Fibroblast of villous mesenchyme (primary cell): ENCODE measurements at regions not wholly inside any gene's neighbourhood (a gene's known extent, or its start where the extent isn't known, plus 50 kb on each side); places are given as distances from the start of the nearest gene placed in this dataset.
A peak's percentile ranks its signal among the peaks of the same experiment; 100 is the strongest.
"Not testable (repeated sequence)": the region's sequence is repeated elsewhere in the genome, so short reads cannot be mapped to it uniquely, and the experiment has no call there.

Experiments used
- DNase-seq: peaks from one replicate; pipeline ENCODE4 v3.0.0-alpha.2; 2010; ENCODE audit warnings: low read depth
- H3K4me3 ChIP-seq: 2 replicates; pipeline ENCODE4 v1.5.1; 2011; ENCODE audit warnings: low read depth, mild to moderate bottlenecking, low read length
- TF ChIP-seq, protein P1 (sequence below): IDR thresholded peaks from 2 replicates; pipeline ENCODE4 v1.5.1; 2012; ENCODE audit warnings: low read depth, mild to moderate bottlenecking, low read length; ENCODE audit not compliant: insufficient read depth

DNA sequence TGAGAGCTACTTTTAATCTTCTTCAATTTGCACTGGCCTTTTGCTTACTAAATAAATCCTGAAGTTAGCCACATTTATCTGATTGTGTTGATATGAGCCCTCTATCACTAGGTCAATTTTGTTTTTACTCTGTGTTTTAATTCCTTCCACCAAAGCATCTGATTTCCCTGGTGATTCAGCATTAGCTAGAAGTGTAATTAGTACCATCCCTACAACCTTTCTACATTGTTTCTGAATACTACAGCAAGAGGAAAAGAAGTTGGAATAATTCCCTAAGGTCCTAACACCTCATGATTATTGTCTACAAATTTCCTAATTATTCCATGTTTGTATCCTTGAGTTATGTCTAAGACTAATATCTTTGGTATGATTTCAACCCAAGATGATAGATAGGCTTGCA lies 1093.6 kb downstream of the SUCLG1 start:
- TF ChIP-seq, protein P1, sequence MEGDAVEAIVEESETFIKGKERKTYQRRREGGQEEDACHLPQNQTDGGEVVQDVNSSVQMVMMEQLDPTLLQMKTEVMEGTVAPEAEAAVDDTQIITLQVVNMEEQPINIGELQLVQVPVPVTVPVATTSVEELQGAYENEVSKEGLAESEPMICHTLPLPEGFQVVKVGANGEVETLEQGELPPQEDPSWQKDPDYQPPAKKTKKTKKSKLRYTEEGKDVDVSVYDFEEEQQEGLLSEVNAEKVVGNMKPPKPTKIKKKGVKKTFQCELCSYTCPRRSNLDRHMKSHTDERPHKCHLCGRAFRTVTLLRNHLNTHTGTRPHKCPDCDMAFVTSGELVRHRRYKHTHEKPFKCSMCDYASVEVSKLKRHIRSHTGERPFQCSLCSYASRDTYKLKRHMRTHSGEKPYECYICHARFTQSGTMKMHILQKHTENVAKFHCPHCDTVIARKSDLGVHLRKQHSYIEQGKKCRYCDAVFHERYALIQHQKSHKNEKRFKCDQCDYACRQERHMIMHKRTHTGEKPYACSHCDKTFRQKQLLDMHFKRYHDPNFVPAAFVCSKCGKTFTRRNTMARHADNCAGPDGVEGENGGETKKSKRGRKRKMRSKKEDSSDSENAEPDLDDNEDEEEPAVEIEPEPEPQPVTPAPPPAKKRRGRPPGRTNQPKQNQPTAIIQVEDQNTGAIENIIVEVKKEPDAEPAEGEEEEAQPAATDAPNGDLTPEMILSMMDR = no peak
- peak; percentile 15 for DNase-seq
- no peak overlapping the region for H3K4me3 ChIP-seq

DNA sequence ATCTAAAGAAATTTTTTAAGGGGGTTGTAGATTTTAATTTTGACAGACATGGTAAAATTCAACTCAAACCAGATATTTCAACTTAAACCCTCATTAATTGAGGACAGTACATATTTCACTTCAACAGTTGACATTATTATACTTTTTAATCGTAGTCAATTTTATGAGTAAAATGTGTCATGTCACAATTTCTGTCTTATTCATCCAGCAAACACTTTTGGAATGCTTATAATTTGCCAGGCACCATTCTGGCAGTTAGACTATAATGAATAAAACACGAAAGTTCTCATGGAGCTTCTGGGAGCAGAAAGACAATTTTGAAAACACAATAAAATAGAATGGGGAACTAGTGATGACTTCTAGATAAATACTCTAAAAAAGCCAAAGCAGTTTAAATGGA lies 1094.8 kb downstream of the SUCLG1 start:
- peak; percentile 36 for DNase-seq

DNA sequence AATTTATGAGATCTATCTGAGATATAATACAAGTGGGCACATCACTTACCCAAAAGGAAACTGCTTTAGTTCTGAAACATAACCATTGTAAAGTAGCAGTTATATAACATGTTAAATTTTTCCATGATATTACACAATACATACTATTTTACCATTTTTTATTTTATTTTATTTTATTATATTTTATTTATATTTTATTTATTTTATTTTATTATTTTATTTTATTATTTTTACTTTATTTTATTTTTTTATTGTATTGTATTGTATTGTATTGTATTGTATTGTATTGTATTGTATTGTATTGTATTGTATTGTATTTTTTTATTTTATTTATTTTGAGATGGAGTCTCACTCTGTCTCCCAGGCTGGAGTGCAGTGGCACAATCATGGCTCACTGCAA lies 1095.9 kb downstream of the SUCLG1 start:
- not testable (repeated sequence) for DNase-seq, H3K4me3 ChIP-seq

More for the DNA sequence above, 1094.8 kb downstream of the SUCLG1 start:
- TF ChIP-seq, protein P1 = no peak
- H3K4me3 ChIP-seq = no peak overlapping the region

DNA sequence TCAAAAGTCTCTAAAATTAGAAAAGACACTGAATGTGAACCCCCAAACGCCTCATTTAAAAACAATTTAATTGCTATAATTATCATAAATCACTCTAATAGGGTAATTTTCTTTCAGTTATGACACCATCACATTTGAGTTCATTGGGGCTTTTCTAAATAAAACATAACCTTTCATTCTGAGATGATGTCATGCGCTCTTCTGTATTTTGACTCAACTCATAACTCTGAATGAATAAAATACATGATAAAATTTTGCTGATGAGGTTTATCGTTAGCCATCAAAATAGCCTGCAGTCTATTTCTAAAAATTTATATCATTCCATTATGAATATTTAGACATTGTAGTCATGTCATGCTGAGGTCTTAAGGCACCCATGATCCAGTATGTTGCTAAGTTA lies 1099.7 kb downstream of the SUCLG1 start:
- no peak overlapping the region for H3K4me3 ChIP-seq
- TF ChIP-seq, protein P1 = no peak
- no peak for DNase-seq

DNA sequence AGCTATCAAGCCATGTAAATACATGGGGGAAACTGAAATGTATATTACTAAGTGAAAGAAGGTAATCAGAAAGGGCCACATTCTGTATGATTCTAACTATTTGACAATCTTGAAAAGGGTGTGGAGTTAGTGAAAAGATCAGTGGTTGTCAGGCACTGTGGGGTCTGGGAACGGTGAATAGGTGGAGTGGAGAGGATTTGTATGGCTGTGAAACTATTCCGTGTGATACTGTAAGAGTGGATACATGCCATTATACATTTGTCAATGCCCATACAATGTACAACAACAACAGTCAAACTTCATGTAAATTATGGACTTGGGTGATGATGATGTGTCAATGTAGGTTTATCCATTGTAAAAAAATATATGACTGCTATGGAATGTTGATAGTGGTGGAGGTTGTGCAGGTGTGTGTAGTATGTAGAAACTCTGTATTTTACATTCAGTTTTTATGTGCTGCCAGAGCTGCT lies 1116.2 kb downstream of the SUCLG1 start:
- no peak overlapping the region for H3K4me3 ChIP-seq
- TF ChIP-seq, protein P1 = no peak

DNA sequence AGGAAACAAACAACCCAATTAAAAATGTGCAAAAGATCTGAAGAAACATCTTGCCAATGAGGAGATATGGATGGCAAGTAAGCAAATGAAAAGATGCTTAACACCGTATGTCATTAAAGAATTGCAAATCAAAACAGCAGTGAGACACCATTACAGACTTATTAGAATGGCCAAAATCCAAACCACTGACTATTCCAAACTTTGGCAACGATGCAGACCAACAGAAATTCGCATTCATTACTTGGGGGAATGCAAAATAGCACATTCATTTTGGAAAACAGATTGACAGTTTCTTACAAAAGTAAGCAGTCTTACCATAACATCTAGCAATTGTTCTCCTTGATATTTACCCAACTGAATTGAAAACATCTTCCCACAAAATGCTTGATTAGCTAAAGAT lies 1118.7 kb downstream of the SUCLG1 start:
- TF ChIP-seq, protein P1 = no peak
- no peak for DNase-seq
- H3K4me3 ChIP-seq = no peak overlapping the region

More for the DNA sequence above, 1116.2 kb downstream of the SUCLG1 start:
- no peak for DNase-seq

DNA sequence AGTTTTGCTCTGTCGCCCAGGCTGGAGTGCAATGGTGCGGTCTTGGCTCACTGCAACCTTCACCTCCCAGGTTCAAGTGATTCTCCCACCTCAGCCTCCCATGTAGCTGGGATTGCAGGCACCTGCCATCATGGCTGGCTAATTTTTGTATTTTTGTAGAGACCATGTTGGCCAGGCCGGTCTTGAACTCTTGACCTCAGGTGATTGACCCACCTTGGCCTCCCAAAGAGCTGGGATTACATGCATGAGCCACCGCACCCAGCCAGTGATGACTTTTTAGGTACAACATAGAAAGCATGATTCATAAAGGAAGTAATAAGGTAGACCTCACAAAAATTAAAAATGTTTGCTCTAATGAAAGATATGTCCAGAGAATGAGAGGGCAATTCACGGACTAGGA lies 1119.1 kb downstream of the SUCLG1 start:
- DNase-seq, H3K4me3 ChIP-seq: not testable (repeated sequence)

DNA sequence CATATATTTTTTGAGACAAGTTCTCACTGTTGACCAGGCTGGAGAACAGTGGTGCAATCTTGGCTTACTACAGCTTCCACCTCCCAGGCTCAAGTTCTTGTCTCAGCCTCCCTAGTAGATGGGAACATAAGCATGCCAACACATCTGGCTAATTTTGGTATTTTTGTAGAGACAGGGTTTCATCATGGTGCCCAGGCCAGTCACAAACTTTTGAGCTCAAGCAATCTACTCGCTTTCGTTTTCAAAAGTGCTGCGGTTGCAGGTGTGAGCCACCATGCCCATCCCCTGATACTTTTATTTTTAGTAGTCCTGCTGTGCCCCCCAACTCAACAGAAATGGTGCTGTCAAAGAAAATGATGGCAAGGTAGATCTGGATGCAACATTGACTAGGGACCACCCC lies 1127.3 kb downstream of the SUCLG1 start:
- H3K4me3 ChIP-seq = no peak overlapping the region
- no peak for DNase-seq
- TF ChIP-seq, protein P1 = no peak
